22Rv1 (cell line): ENCODE measurements at regions not wholly inside any gene's neighbourhood (a gene's known extent, or its start where the extent isn't known, plus 50 kb on each side); places are given as distances from the start of the nearest gene placed in this dataset.

Experiments
- CTCF ChIP-seq: fragments of 450-650 bp; IDR thresholded peaks from 2 replicates; pipeline ENCODE4 v1.5.1; 2017; ENCODE audit warnings: mild to moderate bottlenecking
- ZFX ChIP-seq: fragments of 450-650 bp; IDR thresholded peaks from 2 replicates; pipeline ENCODE4 v1.6.1; 2017; ENCODE audit warnings: antibody characterized with exemption, borderline replicate concordance

- TF ChIP-seq CTCF (no peak), ZFX (no peak)
Measured at GRCh38 chr17:71395901-71396300, 724.9 kb upstream of the SOX9 start.
